Middle frontal gyrus (tissue), 1 donor: ENCODE measurements at regions not wholly inside any gene's neighbourhood (a gene's known extent, or its start where the extent isn't known, plus 50 kb on each side); places are given as distances from the start of the nearest gene placed in this dataset.
"Not testable (repeated sequence)": the region's sequence is repeated elsewhere in the genome, so short reads cannot be mapped to it uniquely, and the experiment has no call there.

Experiments
- DNase-seq: peaks from one replicate; pipeline ENCODE4 v3.0.0-alpha.2; 2015; ENCODE audit warnings: low spot score; ENCODE audit errors: extremely low spot score

- DNase-seq: no peak
Observed at GRCh38 chr4:79613269-79613935, 205.4 kb upstream of the GK2 start.

GRCh38 chr4:79611026-79611425 lies 203.0 kb upstream of the GK2 start:
- no peak for DNase-seq

- no peak for DNase-seq
Observed at GRCh38 chr4:79609817-79610216, 201.8 kb upstream of the GK2 start.

GRCh38 chr4:79607979-79608378 lies 200.0 kb upstream of the GK2 start:
- DNase-seq: no peak

- DNase-seq: no peak
Observed at GRCh38 chr4:79604152-79604551, 196.1 kb upstream of the GK2 start.

- DNase-seq: no peak
Observed at GRCh38 chr4:79603681-79604080, 195.7 kb upstream of the GK2 start.

- DNase-seq: no peak
Observed at GRCh38 chr4:79599691-79600090, 191.7 kb upstream of the GK2 start.

- peak; percentile 20 for DNase-seq
Observed at GRCh38 chr4:79598801-79599200, 190.8 kb upstream of the GK2 start.

GRCh38 chr4:79598214-79598613 lies 190.2 kb upstream of the GK2 start:
- no peak for DNase-seq

- no peak for DNase-seq
Observed at GRCh38 chr4:79597266-79597665, 189.2 kb upstream of the GK2 start.

- DNase-seq: not testable (repeated sequence)
Observed at GRCh38 chr4:79592218-79592617, 184.2 kb upstream of the GK2 start.

- DNase-seq: no peak
Observed at GRCh38 chr4:79588679-79589078, 180.7 kb upstream of the GK2 start.

GRCh38 chr4:79587207-79587606 lies 179.2 kb upstream of the GK2 start:
- DNase-seq: not testable (repeated sequence)

GRCh38 chr4:79585834-79586233 lies 177.8 kb upstream of the GK2 start:
- no peak for DNase-seq

- no peak for DNase-seq
Observed at GRCh38 chr4:79585330-79585729, 177.3 kb upstream of the GK2 start.

GRCh38 chr4:79584902-79585301 lies 176.9 kb upstream of the GK2 start:
- no peak for DNase-seq

- DNase-seq: no peak
Observed at GRCh38 chr4:79584352-79584751, 176.3 kb upstream of the GK2 start.

GRCh38 chr4:79578606-79579005 lies 170.6 kb upstream of the GK2 start:
- no peak for DNase-seq

GRCh38 chr4:79576429-79576753 lies 168.4 kb upstream of the GK2 start:
- no peak for DNase-seq

GRCh38 chr4:79575709-79576428 lies 167.8 kb upstream of the GK2 start:
- DNase-seq: no peak

- DNase-seq: no peak
Observed at GRCh38 chr4:79574741-79575451, 166.9 kb upstream of the GK2 start.

GRCh38 chr4:79563219-79563618 lies 155.2 kb upstream of the GK2 start:
- DNase-seq: no peak

GRCh38 chr4:79561751-79562150 lies 153.7 kb upstream of the GK2 start:
- no peak for DNase-seq
